Stimulated activated CD4-positive, alpha-beta T cell treated with anti-CD3 and anti-CD28 coated beads, Interleukin-2, amount 100 ng/mL, for 24 hours (primary cell): ENCODE measurements at regions not wholly inside any gene's neighbourhood (a gene's known extent, or its start where the extent isn't known, plus 50 kb on each side); places are given as distances from the start of the nearest gene placed in this dataset.

Source experiments
- DNase-seq, 2 donors: peaks; one replicate each; pipeline ENCODE4 v3.0.0-alpha.2; 2020

GRCh38 chr2:156164091-156164720, 168.3 kb downstream of the NR4A2 start:
- DNase-seq, result no peak

- DNase-seq, result no peak
These were observed 173.7 kb downstream of the NR4A2 start for GRCh38 chr2:156158808-156159207.

- no peak for DNase-seq
These were observed 174.9 kb downstream of the NR4A2 start for GRCh38 chr2:156157670-156158069.

- DNase-seq, result no peak
These were observed 175.9 kb downstream of the NR4A2 start for GRCh38 chr2:156156580-156156979.

GRCh38 chr2:156155319-156155718, 177.2 kb downstream of the NR4A2 start:
- DNase-seq, result no peak

- DNase-seq, result no peak
These were observed 181.2 kb downstream of the NR4A2 start for GRCh38 chr2:156151351-156151750.

GRCh38 chr2:156147594-156148330, 184.8 kb downstream of the NR4A2 start:
- DNase-seq, result no peak

GRCh38 chr2:156145976-156146375, 186.5 kb downstream of the NR4A2 start:
- DNase-seq, result no peak

- DNase-seq, result no peak
These were observed 187.1 kb downstream of the NR4A2 start for GRCh38 chr2:156145469-156145868.

GRCh38 chr2:156136566-156136965, 196.0 kb downstream of the NR4A2 start:
- no peak for DNase-seq

GRCh38 chr2:156134887-156135286, 197.6 kb downstream of the NR4A2 start:
- no peak for DNase-seq

- no peak for DNase-seq
These were observed 199.6 kb downstream of the NR4A2 start for GRCh38 chr2:156132941-156133340.

GRCh38 chr2:156132130-156132529, 200.4 kb downstream of the NR4A2 start:
- no peak for DNase-seq

- DNase-seq, result no peak
These were observed 203.3 kb downstream of the NR4A2 start for GRCh38 chr2:156129227-156129626.

- DNase-seq, result no peak
These were observed 207.5 kb downstream of the NR4A2 start for GRCh38 chr2:156125018-156125417.

- no peak for DNase-seq
These were observed 208.1 kb downstream of the NR4A2 start for GRCh38 chr2:156124458-156124857.

- DNase-seq, result no peak
These were observed 213.6 kb downstream of the NR4A2 start for GRCh38 chr2:156118753-156119416.

- DNase-seq, result no peak
These were observed 216.4 kb downstream of the NR4A2 start for GRCh38 chr2:156116113-156116512.

- DNase-seq, result no peak
These were observed 217.2 kb downstream of the NR4A2 start for GRCh38 chr2:156115338-156115737.

GRCh38 chr2:156112323-156112722, 220.2 kb downstream of the NR4A2 start:
- DNase-seq, result no peak

- DNase-seq, result peak in 1 of 2 donors; percentile 5
These were observed 221.6 kb downstream of the NR4A2 start for GRCh38 chr2:156110890-156111289.

GRCh38 chr2:156099382-156099781, 233.1 kb downstream of the NR4A2 start:
- no peak for DNase-seq

GRCh38 chr2:156098506-156098905, 234.0 kb downstream of the NR4A2 start:
- no peak for DNase-seq

- no peak for DNase-seq
These were observed 243.9 kb downstream of the NR4A2 start for GRCh38 chr2:156088587-156088986.
